Activated naive CD8-positive, alpha-beta T cell treated with anti-CD3 and anti-CD28 coated beads for 36 hours (primary cell): ENCODE measurements at regions not wholly inside any gene's neighbourhood (a gene's known extent, or its start where the extent isn't known, plus 50 kb on each side); places are given as distances from the start of the nearest gene placed in this dataset.
"Not testable (repeated sequence)": the region's sequence is repeated elsewhere in the genome, so short reads cannot be mapped to it uniquely, and the experiment has no call there.

Source experiments
- DNase-seq: peaks from one replicate; pipeline ENCODE4 v3.0.0; 2021
- H3K27ac Mint-ChIP-seq: one replicate; pipeline ENCODE4 v1.8.0; 2022; ENCODE audit warnings: mild to moderate bottlenecking, moderate library complexity, mixed read lengths
- H3K27me3 Mint-ChIP-seq: one replicate; pipeline ENCODE4 v1.8.0; 2022; ENCODE audit warnings: mild to moderate bottlenecking, mixed read lengths
- H3K36me3 Mint-ChIP-seq: one replicate; pipeline ENCODE4 v1.8.0; 2021; ENCODE audit warnings: mild to moderate bottlenecking, mixed read lengths
- H3K4me1 Mint-ChIP-seq: one replicate; pipeline ENCODE4 v1.8.0; 2021; ENCODE audit warnings: mixed read lengths
- H3K4me3 Mint-ChIP-seq: one replicate; pipeline ENCODE4 v1.8.0; 2022; ENCODE audit warnings: mild to moderate bottlenecking, moderate library complexity, mixed read lengths
- H3K9me3 Mint-ChIP-seq: one replicate; pipeline ENCODE4 v1.8.0; 2022; ENCODE audit warnings: mixed read lengths

DNA sequence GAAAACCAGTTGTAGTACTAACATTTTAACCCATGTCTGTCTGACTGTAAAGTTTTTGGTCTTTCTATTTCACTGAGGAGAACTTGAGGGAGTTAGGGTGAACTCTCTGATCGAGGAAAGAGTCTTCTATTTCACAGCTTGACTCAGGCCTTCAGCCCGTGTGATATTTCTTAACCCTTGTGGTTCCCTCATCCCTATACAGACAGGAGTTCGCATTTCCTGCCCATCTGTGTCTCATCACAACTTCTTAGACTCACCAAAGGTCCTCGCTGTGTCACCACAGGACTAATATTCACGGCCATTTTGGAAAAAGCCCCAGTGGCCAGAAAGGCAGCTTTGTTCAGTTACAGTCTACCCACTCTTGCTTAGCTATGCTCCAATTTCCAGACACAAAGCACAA lies 172.8 kb downstream of the FAM181B start:
- H3K36me3 Mint-ChIP-seq = no peaks in the 10 kb centered on the region
- H3K27me3 Mint-ChIP-seq = no peaks in the 10 kb centered on the region
- H3K4me3 Mint-ChIP-seq = no peak overlapping the region
- H3K4me1 Mint-ChIP-seq = no peaks in the 10 kb centered on the region
- DNase-seq = no peak
- H3K27ac Mint-ChIP-seq = no peak overlapping the region
- H3K9me3 Mint-ChIP-seq = no peaks in the 10 kb centered on the region

DNA sequence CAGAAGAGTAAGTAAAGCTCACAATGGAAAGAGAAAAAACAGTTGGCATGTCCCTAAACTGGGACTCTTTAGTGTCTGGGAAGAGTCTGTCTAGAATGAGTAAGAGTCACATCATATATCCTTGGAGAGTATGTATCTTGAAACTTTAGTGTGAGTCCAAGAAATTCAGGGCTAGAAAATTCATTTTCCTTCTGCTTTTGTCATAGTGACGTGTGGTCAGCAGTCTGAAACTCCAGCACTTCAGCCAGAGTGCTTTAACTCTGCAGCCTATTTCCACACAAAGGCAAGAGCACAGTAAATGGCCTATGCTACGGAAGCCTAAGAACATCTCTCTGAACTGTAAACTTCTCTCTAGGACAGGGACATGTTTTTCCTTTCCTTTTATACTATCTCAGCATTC lies 174.1 kb downstream of the FAM181B start:
- Mint-ChIP-seq H3K27me3 (no peaks in the 10 kb centered on the region), H3K36me3 (no peaks in the 10 kb centered on the region), H3K4me1 (no peaks in the 10 kb centered on the region), H3K4me3 (no peak overlapping the region), H3K27ac (no peak overlapping the region), H3K9me3 (no peaks in the 10 kb centered on the region)
- DNase-seq = no peak

DNA sequence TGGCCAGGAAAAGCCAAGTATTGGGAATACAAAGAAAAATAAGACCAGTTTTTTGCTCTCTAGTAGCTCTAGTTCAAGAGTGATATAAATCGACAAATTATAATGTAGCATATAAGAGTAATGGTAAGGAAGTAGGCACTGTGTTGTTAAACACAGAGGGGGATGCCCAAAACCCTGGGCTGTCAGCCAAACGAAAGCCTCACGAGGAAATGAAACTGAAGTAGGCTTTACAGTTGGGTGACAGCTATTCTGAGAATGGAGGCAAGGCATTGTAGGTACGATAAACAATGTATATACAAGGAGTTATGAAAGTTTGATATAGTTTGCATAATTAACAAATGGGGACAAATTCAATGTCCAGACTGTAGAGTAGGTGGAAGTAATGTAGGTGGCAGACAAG lies 176.4 kb downstream of the FAM181B start:
- Mint-ChIP-seq H3K27me3 (no peaks in the 10 kb centered on the region), H3K4me1 (no peaks in the 10 kb centered on the region), H3K9me3 (no peaks in the 10 kb centered on the region), H3K27ac (no peak overlapping the region), H3K4me3 (no peak overlapping the region), H3K36me3 (no peaks in the 10 kb centered on the region)
- DNase-seq = no peak

DNA sequence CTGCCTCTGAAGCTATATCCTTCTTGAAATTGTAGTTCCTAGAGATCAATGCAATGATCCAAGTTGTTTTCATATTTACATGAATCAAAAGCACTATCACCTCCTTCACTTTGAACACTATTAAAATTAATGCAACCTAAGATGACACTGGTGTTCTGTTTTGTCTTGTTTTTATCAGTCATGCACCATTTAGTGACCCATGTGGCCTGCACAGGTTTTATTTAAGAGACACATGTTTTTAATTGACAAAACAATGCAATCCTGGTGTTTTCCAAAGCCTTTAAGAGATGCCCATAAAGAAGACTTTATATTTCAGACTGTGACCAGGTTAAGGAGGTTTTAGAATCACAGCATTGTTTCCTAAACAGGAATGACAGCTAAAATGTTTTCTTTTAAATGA lies 177.5 kb downstream of the FAM181B start:
- DNase-seq = no peak
- H3K27me3 Mint-ChIP-seq = no peaks in the 10 kb centered on the region
- H3K4me3 Mint-ChIP-seq = no peak overlapping the region
- H3K9me3 Mint-ChIP-seq = no peaks in the 10 kb centered on the region
- no peaks in the 10 kb centered on the region for H3K4me1 Mint-ChIP-seq
- no peaks in the 10 kb centered on the region for H3K36me3 Mint-ChIP-seq
- no peak overlapping the region for H3K27ac Mint-ChIP-seq

DNA sequence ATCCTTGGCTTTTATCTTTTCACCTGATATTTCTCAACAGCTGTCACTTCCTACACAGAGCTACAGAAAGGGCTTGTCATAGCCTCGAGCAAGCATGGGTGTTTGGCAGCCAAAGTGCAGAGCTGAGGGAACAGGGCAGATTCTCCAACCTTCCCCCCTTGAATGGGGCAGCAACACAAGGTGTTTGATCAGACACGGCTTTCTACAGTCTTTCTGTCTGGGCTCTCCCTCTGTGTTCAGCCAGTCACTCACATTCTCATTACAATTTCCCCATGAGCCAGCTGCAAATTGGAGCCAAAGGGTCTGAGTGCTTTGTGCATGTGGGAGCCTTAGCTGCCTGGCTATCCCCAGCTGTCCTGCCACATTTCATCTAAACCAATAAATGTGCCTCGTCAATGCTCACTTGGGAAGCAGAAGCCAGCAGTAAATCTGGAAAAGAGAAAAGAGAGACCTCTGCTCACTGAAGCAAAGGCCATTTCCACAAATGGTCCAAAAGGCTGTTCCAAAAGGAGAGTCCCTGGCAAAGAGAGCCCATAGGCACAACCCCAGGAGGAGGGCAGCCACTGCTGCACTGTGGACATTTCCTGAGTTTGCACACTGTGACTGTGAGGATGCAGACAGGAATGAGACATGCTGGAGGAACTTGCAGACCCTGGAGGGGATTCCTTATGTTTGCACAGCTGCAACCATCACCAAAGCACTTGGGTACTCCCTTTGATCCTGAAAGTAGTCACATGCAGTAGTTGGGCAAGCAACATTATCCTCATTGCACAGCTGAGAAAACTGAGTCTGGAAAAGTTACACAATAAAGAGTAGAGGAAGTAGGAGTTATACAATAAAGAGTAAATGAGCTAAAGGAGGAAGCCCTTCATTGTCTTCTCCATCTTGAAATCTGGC lies 186.8 kb downstream of the FAM181B start:
- Mint-ChIP-seq H3K27me3 (no peaks in the 10 kb centered on the region), H3K36me3 (no peaks in the 10 kb centered on the region), H3K4me3 (no peak overlapping the region), H3K9me3 (no peaks in the 10 kb centered on the region), H3K4me1 (no peaks in the 10 kb centered on the region), H3K27ac (no peak overlapping the region)
- no peak for DNase-seq

DNA sequence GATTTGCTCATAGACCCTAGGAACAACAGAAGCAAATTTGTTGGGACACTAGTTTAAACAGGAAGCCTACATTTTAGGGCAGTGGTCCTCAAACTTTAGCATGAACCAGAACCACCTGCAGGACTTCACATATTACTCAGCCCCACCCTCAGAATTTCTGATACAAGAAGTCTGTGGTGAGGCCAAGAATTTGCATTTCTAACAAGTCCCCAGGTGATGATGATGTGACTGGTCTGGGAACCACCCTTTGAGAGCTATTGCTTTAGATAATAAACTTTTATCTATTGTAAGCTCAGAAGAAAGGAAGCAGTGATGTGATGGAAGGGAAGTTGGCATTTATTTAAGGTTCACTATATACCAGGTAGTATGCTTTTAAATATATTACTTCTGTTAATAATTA lies 194.0 kb downstream of the FAM181B start:
- H3K27me3 Mint-ChIP-seq = no peaks in the 10 kb centered on the region
- H3K4me1 Mint-ChIP-seq = no peaks in the 10 kb centered on the region
- no peak for DNase-seq
- no peak overlapping the region for H3K27ac Mint-ChIP-seq
- H3K9me3 Mint-ChIP-seq = no peaks in the 10 kb centered on the region
- no peak overlapping the region for H3K4me3 Mint-ChIP-seq
- no peaks in the 10 kb centered on the region for H3K36me3 Mint-ChIP-seq

DNA sequence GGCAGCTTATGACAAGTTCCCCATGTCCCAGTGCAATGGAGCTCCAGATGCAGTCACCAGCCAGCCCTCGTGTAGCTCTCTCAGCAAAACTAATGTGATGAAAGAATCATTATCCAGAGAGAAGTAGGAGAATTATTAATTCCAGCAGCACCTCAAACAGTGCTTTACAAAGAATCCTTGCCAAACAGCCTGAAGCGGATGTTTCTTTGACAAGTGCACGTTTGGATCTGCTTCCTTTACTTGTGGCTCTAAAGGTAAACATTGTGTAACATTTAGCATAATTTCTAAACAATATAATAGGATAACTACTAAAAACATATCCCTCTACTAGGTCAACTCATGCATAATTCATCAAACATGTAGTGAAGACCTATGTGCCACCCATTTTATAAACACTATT lies 197.0 kb downstream of the FAM181B start:
- Mint-ChIP-seq H3K4me3 (no peak overlapping the region), H3K4me1 (no peaks in the 10 kb centered on the region), H3K27ac (no peak overlapping the region)

DNA sequence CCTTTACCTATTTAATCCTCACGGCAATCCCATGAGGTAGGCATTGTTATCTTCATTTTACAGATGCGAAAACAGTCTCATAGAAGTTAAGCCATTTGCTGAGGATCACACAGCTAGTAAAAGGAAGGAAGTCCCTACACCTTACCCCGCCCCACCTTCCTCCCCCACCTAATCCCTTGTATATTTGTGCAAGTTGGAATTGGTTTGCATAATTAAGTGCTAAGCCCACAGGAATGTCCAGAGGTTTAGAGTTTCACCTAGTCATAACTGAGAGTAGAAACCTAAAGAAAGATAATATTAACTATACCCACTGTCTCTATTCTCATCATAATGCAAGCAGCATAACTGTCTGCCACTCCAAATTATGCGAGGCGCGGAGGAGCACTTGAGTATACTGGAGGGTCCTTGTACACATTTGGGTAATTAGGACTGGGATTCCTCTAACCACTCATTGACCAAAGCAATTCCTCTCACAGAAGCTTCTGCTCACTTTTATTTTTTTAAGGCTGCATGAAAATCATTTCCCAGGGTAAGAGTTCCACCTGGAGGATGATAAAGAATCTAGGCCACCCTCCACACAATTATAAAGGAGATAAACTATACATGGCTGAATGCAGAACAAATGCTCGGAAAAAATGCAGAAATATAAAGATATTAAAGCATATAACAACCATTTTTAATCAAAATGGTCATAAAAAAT lies 199.9 kb downstream of the FAM181B start:
- Mint-ChIP-seq H3K36me3 (no peaks in the 10 kb centered on the region), H3K4me3 (no peak overlapping the region), H3K27me3 (no peaks in the 10 kb centered on the region), H3K27ac (no peak overlapping the region), H3K4me1 (no peaks in the 10 kb centered on the region), H3K9me3 (peaks cover 3% of the 10 kb centered on the region)
- no peak for DNase-seq

More for the DNA sequence above, 197.0 kb downstream of the FAM181B start:
- H3K9me3 Mint-ChIP-seq = no peaks in the 10 kb centered on the region
- H3K27me3 Mint-ChIP-seq = no peaks in the 10 kb centered on the region
- no peaks in the 10 kb centered on the region for H3K36me3 Mint-ChIP-seq
- DNase-seq = no peak

DNA sequence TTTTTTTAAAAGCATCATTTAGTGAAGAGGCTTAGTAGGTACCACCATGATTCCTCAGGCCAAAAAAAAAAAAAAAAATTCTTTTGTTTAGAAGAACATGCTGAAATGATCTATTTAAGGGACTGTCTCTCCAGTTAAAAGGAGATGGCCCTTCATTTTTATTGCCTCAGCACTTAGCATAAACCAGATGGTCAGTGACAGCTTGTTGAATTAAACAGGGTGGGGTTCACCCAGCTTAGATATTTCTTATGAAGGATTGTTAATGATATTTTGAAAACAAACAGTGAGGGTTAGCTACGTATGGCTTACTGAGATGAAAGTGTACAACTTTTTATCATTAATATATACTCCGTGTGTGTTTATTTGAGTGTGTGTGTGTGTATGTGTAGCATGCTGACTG lies 203.7 kb downstream of the FAM181B start:
- Mint-ChIP-seq H3K4me3 (no peak overlapping the region), H3K36me3 (no peaks in the 10 kb centered on the region), H3K27me3 (no peaks in the 10 kb centered on the region), H3K27ac (no peak overlapping the region), H3K4me1 (no peaks in the 10 kb centered on the region), H3K9me3 (peaks cover 3% of the 10 kb centered on the region)
- no peak for DNase-seq

DNA sequence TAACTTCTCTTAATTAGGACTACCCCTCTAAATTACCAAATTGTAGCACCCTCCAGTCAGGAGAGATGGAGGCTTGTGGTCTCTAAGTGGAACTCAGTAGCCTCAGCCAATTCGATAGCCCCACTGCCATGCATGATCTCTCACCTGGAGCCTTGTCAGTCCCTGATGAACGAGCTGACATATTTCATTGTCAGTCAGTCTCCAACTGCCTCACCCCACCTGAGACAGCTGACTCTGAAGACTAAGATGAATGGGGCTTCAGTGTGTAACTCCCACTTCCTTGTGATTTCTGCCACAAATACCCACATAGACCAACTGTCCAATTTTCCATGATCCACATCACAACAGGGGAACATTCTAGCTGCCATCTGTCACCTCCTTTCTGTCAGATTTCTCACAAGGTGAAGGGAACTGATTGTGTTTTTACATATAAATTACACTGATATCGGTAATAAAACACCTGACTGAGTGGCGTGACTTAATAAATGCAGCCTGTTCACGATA lies 206.5 kb downstream of the FAM181B start:
- no peaks in the 10 kb centered on the region for H3K36me3 Mint-ChIP-seq
- H3K27ac Mint-ChIP-seq = no peak overlapping the region
- no peak for DNase-seq
- H3K27me3 Mint-ChIP-seq = no peaks in the 10 kb centered on the region
- H3K4me1 Mint-ChIP-seq = no peaks in the 10 kb centered on the region
- H3K4me3 Mint-ChIP-seq = no peak overlapping the region
- peaks cover 3% of the 10 kb centered on the region for H3K9me3 Mint-ChIP-seq

DNA sequence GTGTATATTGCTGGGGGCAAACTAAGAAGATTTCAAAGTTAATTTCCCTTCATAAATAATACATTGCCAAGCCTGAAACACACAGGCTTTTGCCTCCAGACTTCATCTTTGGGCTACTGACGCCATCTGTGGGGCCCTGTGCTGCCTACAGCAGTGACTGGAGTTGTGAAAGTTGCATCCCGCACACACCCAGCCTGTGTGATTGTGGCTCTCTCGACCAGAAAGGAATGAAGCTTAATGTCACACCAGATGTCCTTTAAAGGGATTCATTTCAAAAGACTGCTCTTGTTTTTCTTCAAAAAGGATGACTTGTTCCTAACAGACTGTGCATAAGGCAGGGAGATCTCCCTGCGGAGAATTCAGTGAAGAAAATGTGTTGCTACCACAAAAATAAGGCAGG lies 210.5 kb downstream of the FAM181B start:
- Mint-ChIP-seq H3K4me1 (no peaks in the 10 kb centered on the region), H3K36me3 (no peaks in the 10 kb centered on the region), H3K4me3 (no peak overlapping the region), H3K27ac (no peak overlapping the region), H3K9me3 (peaks cover 2% of the 10 kb centered on the region), H3K27me3 (no peaks in the 10 kb centered on the region)
- no peak for DNase-seq

DNA sequence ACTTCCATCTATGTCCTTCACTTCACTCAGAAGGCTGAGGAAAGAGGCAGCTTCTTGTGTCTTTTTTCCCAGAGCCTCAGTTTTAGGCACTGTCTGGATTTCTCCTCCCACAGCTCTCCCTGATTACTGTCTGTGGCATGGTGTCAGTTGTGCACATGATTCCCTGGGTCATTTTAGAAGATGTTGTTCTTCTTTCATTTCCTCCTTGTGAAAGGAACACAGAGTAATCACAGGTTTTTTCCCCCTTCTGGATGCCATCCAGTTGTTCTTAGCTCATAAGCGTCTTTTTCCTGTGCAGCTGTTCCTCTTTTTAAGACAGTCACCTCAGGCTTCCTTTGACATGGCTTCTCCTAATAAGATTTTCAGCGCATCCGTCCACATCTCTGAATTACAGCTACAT lies 212.2 kb downstream of the FAM181B start:
- Mint-ChIP-seq H3K4me1 (no peaks in the 10 kb centered on the region), H3K36me3 (no peaks in the 10 kb centered on the region), H3K9me3 (peaks cover 2% of the 10 kb centered on the region), H3K27me3 (no peaks in the 10 kb centered on the region), H3K27ac (no peak overlapping the region), H3K4me3 (no peak overlapping the region)
- no peak for DNase-seq

DNA sequence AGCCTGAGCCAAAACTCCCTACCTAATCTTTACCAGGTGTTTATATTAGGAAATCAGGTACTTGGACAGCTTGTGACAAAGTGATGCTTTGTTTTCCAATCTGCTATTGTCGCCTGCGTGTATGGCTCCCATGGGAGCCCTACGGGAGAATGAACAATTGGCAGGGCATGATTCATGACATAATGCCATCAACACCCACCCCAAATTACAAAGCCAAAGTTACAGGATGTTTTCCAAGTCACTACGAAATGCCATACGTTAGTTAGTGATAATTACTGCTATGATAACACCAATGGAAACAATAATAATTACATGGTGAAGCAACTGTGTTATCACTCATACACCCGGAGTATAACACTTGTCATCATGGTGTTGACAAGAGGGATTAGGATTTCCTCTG lies 226.4 kb downstream of the FAM181B start:
- Mint-ChIP-seq H3K9me3 (no peaks in the 10 kb centered on the region), H3K36me3 (no peaks in the 10 kb centered on the region), H3K4me3 (no peak overlapping the region), H3K27me3 (no peaks in the 10 kb centered on the region), H3K4me1 (peaks cover 2% of the 10 kb centered on the region), H3K27ac (no peak overlapping the region)
- no peak for DNase-seq

DNA sequence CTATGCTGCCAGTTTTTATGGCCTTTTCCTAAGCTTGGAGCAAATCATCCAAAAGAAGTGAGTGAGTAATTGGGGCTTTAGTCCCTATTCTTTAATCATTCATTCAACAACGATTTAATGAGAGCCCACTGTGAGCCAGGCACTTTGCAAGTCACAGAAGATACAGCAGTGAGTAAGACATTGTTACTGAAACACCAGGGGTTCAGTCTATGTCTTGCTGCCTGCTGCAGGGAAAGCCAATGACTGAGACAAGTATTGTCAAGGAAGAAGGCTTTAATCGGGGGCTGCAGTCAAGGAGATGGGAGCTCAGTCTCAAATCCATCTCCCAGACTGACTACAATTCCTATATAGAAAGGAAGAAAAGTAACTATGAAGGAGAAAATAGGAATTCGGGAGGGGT lies 228.3 kb downstream of the FAM181B start:
- H3K27ac Mint-ChIP-seq = no peak overlapping the region
- no peak overlapping the region for H3K4me3 Mint-ChIP-seq
- no peaks in the 10 kb centered on the region for H3K36me3 Mint-ChIP-seq
- no peaks in the 10 kb centered on the region for H3K27me3 Mint-ChIP-seq
- DNase-seq = no peak
- H3K9me3 Mint-ChIP-seq = no peaks in the 10 kb centered on the region
- peaks cover 2% of the 10 kb centered on the region for H3K4me1 Mint-ChIP-seq

DNA sequence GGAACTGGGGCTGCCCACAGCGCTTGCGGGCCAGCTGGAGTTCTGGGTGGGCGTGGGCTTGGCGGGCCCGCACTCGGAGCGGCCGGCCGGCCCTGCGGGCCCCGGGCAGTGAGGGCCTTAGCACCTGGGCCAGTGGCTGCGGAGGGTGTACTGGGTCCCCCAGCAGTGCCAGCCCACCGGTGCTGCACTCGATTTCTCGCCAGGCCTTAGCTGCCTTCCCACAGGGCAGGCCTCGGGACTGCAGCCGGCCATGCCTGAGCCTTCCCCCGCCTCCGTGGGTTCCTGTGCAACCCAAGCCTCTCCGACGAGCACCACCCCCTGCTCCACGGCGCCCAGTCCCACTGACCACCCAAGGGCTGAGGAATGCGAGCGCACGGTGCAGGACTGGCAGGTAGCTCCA lies 232.5 kb downstream of the FAM181B start:
- H3K9me3 Mint-ChIP-seq, DNase-seq, H3K4me3 Mint-ChIP-seq, H3K27me3 Mint-ChIP-seq, H3K4me1 Mint-ChIP-seq, H3K36me3 Mint-ChIP-seq, H3K27ac Mint-ChIP-seq: not testable (repeated sequence)

DNA sequence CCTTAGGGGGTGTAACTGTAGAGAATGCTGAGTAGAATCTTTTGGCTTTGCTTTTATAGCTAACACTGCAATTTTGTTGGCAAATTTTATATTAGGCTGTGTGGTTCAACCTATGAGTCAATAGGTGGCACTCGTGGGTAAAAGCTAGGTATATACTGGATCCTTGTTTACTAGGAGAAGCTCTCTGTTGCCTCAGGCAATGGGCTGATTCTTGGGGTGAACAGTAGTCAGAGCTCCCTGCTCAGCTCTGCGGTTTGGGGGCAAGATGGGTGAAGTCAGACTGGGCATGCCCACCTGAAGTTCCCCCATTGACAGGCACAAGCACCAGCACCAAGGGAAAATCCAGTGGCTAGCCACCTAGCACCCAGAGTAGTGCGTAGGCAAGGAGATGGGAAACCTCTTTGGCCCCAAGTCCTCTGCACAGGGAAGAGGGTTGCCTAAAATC lies 238.7 kb downstream of the FAM181B start:
- no peaks in the 10 kb centered on the region for H3K4me1 Mint-ChIP-seq
- no peak overlapping the region for H3K27ac Mint-ChIP-seq
- no peaks in the 10 kb centered on the region for H3K27me3 Mint-ChIP-seq
- H3K9me3 Mint-ChIP-seq = peaks cover 10% of the 10 kb centered on the region
- H3K36me3 Mint-ChIP-seq = no peaks in the 10 kb centered on the region
- no peak overlapping the region for H3K4me3 Mint-ChIP-seq
- no peak for DNase-seq
